ENCODE measurements at regions not wholly inside any gene's neighbourhood (a gene's known extent, or its start where the extent isn't known, plus 50 kb on each side); places are given as distances from the start of the nearest gene placed in this dataset.

DNA sequence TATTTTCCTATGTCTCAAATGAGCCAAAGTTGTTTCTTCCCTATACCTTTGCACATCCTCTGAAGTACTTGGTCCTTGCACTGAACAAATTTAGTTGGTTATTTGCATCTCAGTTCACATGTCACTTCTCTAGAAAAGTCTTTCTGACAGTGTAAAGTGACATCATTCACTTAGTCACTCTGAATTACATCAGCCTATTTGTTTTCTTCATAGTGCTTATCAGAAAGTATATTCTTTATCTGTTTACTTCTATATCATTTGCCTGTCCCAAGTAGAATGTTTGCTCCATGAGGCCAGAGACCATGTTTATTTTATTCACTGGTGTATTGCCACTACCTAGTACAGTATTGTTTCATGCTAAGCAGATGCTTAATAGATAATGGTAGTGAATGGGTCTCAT is 173.7 kb downstream of the HNMT start:
- TF ChIP-seq, protein P1, sequence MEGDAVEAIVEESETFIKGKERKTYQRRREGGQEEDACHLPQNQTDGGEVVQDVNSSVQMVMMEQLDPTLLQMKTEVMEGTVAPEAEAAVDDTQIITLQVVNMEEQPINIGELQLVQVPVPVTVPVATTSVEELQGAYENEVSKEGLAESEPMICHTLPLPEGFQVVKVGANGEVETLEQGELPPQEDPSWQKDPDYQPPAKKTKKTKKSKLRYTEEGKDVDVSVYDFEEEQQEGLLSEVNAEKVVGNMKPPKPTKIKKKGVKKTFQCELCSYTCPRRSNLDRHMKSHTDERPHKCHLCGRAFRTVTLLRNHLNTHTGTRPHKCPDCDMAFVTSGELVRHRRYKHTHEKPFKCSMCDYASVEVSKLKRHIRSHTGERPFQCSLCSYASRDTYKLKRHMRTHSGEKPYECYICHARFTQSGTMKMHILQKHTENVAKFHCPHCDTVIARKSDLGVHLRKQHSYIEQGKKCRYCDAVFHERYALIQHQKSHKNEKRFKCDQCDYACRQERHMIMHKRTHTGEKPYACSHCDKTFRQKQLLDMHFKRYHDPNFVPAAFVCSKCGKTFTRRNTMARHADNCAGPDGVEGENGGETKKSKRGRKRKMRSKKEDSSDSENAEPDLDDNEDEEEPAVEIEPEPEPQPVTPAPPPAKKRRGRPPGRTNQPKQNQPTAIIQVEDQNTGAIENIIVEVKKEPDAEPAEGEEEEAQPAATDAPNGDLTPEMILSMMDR (IDR thresholded peaks at IDR 0.05; ENCODE audit: low read depth, low read length) = no peak
- H3K27me3 ChIP-seq (ENCODE audit: control insufficient read depth, insufficient read depth, low read length) = no peaks in the 10 kb centered on the region
- no peak overlapping the region for H3K27ac ChIP-seq (ENCODE audit: low read depth, low read length)
- H3K9me3 ChIP-seq (ENCODE audit: control insufficient read depth, insufficient read depth, low read length) = no peaks in the 10 kb centered on the region
- DNase-seq (ENCODE audit: low read depth, low spot score) = no peak
- CTCF ChIA-PET = no interaction called here
- POLR2A ChIA-PET = no interaction called here
- H3K4me3 ChIP-seq (ENCODE audit: low read depth, low read length) = no peak overlapping the region

DNA sequence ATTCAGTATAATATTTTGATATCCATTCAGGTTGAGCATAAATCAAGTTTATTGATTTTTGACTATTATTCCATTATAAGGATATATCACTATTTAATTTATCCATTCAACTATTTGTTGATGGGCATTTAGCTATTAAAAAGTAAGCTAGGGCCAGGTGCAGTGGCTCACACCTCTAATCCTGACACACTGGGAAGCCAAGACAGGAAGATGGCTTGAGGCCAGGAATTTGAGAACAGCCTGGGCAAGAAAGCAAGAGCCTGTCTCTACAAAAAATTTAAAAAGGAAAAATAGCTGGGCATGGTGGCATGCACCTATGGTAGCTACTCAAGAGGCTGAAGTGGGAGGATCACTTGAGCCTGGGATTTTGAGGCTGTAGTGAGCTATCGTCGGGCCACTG is 183.5 kb downstream of the HNMT start:
- ChIA-PET CTCF (no interaction called here), POLR2A (no interaction called here)
- Histone ChIP-seq H3K9me3 (ENCODE audit: control insufficient read depth, insufficient read depth, low read length) (no peaks in the 10 kb centered on the region), H3K27me3 (ENCODE audit: control insufficient read depth, insufficient read depth, low read length) (no peaks in the 10 kb centered on the region), H3K27ac (ENCODE audit: low read depth, low read length) (no peak overlapping the region), H3K4me3 (ENCODE audit: low read depth, low read length) (no peak overlapping the region)
- TF ChIP-seq, protein P1 (IDR thresholded peaks at IDR 0.05; ENCODE audit: low read depth, low read length) = no peak
- DNase-seq (ENCODE audit: low read depth, low spot score) = no peak

DNA sequence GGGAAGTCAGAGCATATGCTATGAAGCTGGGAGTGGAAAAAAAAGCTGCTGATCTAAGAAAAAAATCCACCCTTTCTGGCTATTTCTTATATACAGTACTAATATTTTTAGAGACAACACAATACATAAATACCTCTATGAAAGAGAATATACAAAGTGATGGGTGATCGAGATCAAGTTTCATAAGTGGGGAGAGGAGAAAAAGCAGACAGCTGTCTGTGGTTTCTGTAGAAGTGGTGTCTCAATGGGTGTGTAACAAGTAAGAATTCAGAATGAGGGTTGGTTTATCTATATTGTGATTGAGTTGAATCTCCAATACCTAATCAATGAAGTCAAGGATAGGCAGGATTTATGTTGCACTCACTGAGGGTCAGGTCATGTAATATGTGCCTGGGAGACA is 191.0 kb downstream of the HNMT start:
- Histone ChIP-seq H3K9me3 (ENCODE audit: control insufficient read depth, insufficient read depth, low read length) (no peaks in the 10 kb centered on the region), H3K27me3 (ENCODE audit: control insufficient read depth, insufficient read depth, low read length) (no peaks in the 10 kb centered on the region), H3K27ac (ENCODE audit: low read depth, low read length) (no peak overlapping the region), H3K4me3 (ENCODE audit: low read depth, low read length) (no peak overlapping the region)
- CTCF ChIA-PET = no interaction called here
- TF ChIP-seq, protein P1 (IDR thresholded peaks at IDR 0.05; ENCODE audit: low read depth, low read length) = no peak
- POLR2A ChIA-PET = no interaction called here
- DNase-seq (ENCODE audit: low read depth, low spot score) = no peak

DNA sequence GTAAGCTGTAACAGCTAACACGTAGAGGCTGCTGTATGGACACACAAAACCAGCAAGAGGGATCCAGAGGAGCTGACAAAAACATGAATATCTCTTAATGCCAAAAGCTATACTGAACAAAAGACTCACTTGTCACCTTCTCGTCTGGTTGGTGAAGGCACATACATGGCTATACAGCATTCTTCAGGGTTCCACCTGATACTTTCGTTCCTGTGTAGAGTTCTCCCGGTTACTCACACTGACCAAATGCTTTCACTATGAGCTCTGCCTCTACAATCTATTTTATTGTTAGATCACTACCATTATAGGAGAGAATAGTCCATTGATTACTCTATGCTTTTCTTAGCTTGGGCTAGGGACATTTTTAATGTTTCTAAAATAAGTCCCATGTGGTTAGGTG is 193.1 kb downstream of the HNMT start:
- POLR2A ChIA-PET = no interaction called here
- CTCF ChIA-PET = interaction anchor here (1.1 kb wide), 1 partner anchor 216 kb away, joined by 3 read pairs; no protein-coding TSS in a partner anchor
- TF ChIP-seq, protein P1 (IDR thresholded peaks at IDR 0.05; ENCODE audit: low read depth, low read length) = no peak

DNA sequence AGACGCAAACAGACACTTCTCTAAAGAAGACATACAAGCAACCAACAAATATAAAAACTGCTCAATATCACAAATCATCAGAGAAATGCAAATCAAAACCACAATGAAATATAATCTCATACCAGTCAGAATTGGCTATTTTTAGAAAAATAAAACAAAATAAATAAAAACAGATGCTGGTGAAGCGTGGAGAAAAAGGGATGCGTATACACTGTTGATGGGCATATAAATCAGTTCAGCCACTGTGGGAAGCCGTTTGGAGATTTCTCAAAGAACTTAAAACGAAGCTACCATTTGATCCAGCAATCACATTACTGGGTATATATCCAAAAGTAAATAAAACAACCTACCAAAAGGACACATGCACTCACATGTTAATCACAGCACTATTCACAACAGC is 206.2 kb downstream of the HNMT start:
- Histone ChIP-seq H3K27ac (ENCODE audit: low read depth, low read length) (no peak overlapping the region), H3K27me3 (ENCODE audit: control insufficient read depth, insufficient read depth, low read length) (no peaks in the 10 kb centered on the region), H3K9me3 (ENCODE audit: control insufficient read depth, insufficient read depth, low read length) (peaks cover 3% of the 10 kb centered on the region; the same call in 1 of the 2 replicates), H3K4me3 (ENCODE audit: low read depth, low read length) (no peak overlapping the region)
- CTCF ChIA-PET = no interaction called here
- TF ChIP-seq, protein P1 (IDR thresholded peaks at IDR 0.05; ENCODE audit: low read depth, low read length) = no peak
- no peak for DNase-seq (ENCODE audit: low read depth, low spot score)
- POLR2A ChIA-PET = no interaction called here

More for the DNA sequence above, 193.1 kb downstream of the HNMT start:
- no peak for DNase-seq (ENCODE audit: low read depth, low spot score)
- H3K27ac ChIP-seq (ENCODE audit: low read depth, low read length) = no peak overlapping the region
- no peaks in the 10 kb centered on the region for H3K27me3 ChIP-seq (ENCODE audit: control insufficient read depth, insufficient read depth, low read length)
- H3K9me3 ChIP-seq (ENCODE audit: control insufficient read depth, insufficient read depth, low read length) = no peaks in the 10 kb centered on the region
- H3K4me3 ChIP-seq (ENCODE audit: low read depth, low read length) = no peak overlapping the region
